ENCODE measurements at regions not wholly inside any gene's neighbourhood (a gene's known extent, or its start where the extent isn't known, plus 50 kb on each side); places are given as distances from the start of the nearest gene placed in this dataset.

DNA sequence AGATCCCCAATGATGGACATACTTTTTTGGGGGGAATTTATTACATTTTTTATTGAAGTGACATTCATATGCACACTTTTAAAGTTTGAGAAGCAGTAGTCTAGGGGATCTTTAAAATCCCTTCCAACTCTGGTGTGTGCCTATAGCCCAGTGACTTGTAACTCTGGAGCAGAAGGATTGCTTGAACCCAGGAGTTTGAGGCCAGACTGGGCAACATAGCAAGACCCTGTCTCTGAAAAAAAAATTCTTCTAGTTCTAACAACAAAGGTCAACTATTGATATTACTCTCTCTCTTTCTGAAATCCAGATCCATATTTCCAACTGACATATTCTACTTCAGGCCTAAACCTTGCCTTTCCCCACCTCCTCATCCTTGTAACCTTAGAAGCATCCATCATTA is 148.2 kb upstream of the SPRY4 start:
- DNase-seq = no peak

DNA sequence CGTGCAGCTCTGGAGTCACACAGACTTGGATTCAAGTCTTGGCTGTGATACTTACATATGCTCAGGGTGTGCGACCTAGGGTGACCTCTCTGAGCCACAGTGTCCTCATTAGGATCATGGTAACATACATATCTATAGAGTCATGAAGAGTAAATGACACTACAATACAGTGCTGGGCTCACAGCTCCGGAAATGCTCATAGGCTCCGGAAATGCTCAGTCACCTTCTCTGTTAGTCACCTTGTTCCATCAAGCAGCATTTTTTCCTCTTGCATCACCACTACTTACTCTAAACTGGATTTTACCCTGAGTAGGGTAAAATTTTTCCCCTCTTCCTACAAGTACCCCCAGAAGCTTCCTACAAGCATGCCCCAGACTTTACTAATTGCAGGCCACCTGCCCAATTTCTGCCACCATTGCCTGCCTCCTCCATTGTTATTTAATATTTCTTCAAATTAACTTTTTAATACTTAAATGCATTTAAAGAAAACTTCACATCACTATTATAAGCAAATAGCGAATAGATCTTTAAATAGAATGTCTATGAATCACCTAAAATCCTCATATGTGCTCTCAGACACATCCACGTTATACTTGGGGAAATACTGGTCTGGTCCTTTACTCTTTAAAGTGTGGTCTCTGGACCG is 147.6 kb upstream of the SPRY4 start:
- DNase-seq = no peak

DNA sequence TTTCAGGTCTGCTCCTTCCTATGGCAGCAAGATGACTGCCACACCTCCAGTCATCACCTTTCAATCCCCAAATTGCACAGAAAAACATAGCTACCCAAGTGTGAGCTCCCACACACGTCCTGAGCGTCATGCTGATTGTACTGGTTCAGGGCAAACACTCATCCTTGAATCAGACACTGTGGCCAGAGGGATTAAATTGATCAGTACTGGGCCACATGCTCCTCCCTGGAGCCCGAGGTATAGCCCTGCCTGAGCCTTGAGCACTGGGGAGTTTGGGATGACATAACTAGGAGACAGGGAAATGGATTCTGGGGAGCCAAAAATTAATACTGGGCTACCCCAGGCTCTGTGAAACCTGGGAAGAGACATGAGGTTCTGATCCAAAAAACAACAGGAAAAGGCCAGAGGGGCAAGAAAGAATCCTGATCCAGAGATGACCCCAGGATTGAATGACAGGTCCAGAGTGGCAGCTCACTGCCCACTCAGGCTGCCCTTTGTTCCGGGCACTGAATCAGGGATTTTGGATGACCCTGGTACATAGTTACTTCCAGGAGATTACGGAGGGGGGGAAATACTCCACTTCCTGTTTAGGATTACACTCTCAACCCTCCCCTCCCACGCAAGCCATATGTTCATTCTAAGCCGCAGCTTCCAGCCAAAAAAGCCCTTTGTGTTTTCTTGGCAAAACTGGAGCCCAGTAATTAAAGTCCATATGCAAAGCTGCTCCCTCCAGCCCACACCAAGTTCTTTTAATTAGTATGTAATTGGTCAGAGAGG is 141.6 kb upstream of the SPRY4 start:
- no peak for DNase-seq

DNA sequence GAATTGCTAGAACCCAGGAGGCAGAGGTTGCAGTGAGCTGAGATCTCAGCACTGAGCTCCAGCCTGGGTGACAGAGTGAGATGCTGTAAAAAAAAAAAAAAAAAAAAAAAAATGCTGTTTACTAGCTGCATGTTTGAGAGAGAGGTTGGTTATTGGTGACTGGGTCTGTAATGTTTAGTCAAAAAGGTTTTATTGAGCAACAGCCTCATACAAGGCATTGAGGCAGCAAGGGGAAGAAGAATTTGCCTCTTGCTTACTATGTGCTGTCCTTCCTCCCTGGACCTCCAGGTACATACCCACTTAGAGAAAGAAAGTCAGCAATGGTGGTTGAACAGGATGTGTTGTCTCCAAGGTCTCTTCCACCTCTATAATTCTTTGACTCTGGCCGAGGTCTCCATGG is 140.7 kb upstream of the SPRY4 start:
- no peak for DNase-seq

DNA sequence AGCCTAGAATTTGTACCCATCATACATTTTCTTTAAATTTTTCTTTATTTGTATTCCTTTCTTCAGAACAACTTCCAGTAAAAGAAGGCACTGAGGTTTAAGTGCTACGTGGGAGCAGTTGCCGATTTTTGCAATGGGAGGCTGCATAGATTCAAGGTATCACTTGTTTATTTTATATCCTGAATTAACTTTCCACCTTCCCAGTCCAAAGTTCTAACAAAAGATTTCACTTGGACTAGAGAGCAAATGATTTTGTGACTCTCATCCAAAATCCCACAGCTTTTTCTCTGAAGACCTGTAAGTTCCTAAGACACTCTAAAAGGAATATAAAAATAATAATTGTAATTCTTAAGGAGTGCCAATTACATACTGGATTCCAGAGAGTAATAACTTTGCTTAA is 139.1 kb upstream of the SPRY4 start:
- no peak for DNase-seq

DNA sequence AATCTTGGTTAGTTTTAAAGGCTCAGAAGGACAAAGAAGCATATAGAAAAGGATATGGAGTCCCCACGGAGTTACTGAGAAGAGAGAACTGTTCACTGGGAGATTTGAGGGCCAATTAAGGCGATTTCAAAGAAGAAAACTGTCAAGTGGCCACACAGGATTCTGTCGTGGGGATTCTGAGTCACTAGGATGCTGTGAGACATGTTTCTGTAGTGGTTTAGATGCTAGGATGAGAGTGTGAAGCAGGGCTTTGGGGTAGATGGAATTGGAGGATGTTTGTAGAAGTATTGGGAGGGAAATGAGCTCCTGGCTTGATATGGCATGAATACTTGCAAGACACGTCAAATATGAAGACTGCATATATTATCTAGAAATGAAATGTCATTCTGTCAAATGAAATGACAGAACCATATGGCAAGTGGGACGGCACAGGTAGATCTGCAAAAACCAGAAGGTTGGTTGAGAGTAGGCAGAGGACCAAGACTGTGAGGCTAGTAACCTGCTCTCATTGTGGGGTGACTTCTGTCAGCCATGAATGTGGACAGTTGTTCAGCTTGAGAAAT is 136.3 kb upstream of the SPRY4 start:
- no peak for DNase-seq

DNA sequence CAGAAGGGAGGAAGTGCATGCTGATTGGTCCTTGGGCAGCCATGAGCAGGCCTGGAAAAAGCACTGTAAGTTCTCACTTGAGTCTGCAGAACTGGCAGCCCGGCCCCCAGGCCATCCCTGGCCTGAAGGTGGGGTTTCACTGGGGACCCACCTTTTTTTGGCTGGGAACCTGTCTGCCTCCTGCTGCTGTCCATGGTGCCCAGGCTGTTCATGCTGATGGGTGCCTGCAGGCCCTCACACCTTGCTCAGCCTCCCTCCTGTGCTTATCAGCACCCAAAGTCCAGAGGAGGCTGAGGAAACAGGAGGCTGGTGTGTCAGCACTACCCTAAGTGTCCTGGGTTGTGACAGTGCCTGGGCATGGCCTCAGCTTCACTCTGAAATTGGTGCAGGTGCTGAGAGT is 134.4 kb upstream of the SPRY4 start:
- DNase-seq = no peak

DNA sequence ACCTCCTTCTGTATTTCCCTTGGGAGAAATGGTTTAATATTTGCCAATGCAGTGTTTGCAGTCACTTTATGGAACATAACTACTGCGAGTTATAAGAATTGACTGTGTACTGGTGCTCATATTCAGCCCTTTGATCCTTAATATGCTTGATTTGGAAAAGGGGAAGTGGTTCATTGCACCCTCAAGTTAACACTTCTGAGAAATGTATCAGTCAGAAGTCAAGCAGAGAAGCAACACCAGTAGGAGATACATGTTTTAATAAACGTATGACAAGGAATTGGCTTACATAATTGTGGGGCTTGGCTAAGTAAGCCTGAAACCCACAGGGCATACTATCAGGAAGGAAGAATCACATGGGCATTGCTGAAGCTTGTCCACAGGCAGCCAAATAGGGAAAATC is 131.0 kb upstream of the SPRY4 start:
- no peak for DNase-seq

DNA sequence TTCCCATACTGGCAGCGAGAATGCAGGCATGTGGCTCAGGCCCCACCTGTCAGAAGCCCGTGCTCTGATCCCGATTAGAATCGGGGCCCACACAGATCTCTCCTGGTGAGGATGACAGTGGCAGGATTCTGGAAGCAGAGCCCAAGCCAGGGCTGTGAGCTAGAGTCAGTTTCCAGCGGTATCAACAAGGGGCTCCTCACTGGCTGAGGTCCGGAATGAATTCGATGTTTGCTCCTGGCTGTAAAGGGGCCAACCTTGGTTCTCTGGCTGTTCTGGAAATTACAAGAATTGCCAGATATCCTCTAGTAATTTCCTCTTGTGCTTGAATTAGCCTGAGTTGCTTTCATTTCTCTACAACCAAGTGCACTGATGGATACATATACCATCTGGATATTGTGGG is 129.1 kb upstream of the SPRY4 start:
- no peak for DNase-seq

DNA sequence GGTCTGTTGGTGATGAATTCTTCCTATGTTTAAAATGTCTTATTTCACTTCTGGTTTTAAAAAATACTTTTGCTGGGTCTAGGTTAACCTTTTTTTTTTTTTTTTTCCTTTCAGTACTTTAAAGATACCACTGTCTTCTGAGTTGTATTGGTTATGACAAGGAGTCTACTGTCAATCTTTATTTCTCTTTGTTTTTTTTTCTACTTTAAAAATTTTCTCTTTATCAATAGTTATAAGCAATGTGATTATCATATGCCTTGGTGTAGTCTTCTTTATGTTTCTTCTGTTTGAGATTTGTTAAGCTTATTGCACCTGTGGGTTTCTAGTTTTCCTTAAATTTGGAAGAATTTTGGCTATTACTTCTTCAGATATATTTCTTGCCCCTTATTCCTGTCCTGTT is 125.6 kb upstream of the SPRY4 start:
- no peak for DNase-seq

DNA sequence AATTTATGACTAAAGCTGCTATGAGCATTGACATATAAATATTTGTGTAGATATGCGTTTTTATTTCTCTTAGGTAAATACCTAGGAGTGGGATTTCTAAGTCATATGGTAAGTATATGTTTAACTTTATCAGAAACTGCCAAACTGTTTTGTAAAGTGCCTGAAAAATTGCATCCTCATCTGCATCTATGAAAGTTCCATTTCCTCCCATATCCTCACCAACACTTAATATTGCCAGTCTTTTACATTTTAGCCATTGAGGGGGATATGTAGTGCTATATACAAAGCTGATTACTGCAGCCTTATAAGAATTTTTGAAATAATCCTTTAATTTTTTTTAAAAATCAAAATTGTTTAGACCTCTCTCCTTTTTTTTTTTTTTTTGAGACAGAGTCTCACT is 123.1 kb upstream of the SPRY4 start:
- no peak for DNase-seq

DNA sequence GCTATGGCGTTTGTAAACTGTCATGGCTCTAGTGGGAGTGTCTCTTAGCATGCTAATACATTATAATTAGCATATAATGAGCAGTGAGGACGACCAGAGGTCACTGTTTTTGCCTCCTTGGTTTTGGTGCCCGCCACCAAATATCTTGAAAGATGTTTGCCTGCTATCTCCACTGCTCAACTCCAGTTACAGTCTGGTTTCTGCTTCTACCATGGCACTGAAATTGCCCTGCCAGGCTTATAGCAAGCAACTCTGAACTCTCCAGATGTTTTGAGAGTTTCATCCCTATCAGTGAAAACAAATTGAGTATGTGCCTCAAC is 122.1 kb upstream of the SPRY4 start:
- no peak for DNase-seq

DNA sequence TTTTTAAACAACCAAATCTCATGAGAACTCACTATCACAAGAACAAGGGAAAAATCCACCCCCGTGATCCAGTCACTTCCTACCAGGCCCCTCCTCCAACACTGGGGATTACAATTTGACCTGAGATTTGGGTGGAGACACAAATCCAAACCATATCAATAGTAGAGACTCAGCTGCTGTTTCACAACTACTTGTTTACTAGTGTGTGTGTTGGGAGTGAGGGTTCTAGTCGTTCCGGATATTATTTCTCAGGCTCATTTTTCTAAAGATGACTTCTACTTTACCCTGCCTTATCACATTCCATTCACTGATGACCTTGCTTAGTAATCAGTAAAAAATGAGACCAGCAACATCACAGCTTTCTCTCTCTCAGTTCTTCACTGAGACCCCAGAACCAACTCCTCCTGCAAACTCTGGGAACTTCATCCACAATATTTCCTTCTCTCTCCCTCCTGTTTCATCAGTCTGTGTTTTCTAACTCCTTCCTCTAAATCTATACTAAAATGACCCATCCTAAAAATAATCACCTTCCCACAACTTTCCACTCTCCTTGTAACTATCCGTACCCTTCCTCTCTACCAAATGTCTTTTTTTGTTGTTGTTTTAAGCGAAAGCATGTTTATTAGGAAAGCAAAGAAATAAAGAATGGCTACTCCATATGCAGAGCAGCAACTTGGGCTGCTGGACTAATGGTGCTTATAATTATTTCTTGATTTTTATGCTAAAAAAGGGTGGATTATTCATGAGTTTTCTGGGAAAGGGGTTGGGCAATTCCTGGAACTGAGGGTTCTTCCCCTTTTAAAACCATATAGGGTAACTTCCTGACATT is 121.5 kb upstream of the SPRY4 start:
- no peak for DNase-seq

DNA sequence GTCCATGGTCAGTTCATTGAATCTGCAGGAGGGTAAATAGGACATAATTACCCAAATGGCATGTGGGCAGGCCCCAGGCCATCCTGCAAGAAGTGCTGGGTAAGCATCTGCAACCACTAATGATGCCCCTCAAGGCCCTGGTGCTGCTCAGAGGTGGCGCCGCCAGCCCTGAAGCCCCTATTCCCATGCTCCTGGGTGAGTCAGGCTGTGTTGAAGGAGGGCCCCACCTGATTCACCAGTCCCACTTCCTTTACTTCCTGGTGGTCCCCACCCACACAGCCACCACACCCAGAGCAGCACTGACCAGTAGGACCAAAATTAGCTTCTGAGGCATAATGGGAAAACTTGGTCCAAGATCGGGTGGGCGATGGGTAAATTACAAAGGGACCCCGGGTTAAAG is 120.4 kb upstream of the SPRY4 start:
- DNase-seq = no peak

DNA sequence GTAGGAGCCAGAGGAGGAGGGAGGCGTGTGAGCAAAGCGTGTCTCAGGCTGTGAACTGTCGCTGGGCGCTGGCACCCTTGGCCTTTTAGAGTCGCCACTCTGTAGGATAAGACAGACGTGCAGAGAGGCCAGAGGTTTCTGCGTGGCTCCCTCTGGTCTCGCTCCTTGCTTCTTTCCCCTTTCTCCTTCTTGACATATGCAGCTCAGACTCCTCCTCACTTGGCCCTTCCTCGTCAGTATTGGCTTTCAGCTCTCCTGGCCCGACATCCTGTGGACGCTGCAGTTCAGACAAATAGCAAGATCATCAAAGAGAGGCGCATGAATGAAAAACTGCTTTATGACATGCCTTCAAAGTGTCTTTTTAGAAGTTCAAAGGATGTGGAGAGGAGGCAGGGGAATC is 116.8 kb upstream of the SPRY4 start:
- no peak for DNase-seq

DNA sequence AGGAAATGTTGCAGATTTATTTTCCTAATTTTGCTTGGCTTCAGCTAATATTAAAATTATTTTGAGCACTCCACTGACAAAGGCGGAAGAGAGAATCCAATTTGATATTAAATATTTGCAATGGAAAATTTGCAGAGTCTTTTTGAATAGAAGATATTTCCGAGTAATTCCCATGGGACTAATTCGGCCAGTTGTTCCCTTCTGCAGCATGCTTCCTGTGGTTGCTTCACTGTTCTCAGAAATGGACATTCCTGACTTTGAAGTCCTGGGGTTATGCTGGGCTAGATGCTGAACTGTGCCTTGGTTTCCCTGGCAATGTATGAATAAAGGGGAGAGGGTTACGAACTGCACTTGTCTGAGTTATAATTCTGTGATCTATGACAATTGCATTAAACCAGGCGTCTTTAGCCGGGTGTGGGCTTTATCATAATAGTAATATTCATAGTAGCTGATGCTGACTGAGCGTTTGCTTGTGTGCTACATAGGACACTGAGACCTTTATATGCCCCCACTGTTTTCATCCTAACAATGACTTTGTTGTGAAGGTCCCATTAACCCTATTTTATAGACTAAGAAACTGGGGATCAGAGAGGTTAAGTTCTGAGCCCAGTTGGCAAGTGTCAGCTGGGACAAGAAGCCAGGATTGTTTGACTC is 114.5 kb upstream of the SPRY4 start:
- no peak for DNase-seq

DNA sequence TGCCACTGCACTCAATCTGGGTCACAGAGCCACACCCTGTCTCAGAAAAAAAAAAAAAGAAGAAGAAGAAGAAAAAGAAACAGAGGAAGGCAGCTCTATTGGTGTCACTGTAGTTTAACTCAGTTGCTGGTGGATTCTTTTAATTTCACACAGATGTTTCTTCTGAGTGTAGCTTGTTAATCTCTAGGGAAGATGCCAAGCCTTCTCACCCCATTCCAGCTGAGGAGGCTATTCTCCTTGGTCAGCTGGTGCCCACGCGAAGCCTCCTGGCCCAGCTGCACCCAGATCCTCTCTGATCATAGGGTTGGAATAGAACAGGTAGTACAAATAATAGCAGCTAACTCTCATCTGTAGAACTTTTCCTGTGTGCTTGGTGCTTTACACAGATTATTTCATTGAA is 113.8 kb upstream of the SPRY4 start:
- DNase-seq = no peak

DNA sequence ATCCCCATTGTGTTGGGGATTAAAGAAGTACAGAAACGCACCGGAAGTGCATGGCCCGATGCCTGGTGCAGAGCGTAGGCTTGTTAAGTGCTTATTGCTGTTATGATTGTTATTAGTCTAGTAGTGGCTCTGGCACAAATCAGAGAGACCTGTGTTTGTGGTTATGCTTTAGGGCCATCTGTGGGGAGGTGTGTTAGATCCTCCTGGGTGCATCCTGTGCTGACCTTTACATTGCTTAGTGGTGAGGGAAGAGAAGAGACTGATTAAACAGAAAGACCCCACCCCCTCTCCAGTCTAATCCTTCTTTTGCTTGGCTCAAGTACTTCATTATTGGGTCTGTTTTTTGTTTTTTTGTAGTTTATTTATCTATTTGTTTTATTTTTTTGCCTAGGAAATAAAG is 112.7 kb upstream of the SPRY4 start:
- no peak for DNase-seq

DNA sequence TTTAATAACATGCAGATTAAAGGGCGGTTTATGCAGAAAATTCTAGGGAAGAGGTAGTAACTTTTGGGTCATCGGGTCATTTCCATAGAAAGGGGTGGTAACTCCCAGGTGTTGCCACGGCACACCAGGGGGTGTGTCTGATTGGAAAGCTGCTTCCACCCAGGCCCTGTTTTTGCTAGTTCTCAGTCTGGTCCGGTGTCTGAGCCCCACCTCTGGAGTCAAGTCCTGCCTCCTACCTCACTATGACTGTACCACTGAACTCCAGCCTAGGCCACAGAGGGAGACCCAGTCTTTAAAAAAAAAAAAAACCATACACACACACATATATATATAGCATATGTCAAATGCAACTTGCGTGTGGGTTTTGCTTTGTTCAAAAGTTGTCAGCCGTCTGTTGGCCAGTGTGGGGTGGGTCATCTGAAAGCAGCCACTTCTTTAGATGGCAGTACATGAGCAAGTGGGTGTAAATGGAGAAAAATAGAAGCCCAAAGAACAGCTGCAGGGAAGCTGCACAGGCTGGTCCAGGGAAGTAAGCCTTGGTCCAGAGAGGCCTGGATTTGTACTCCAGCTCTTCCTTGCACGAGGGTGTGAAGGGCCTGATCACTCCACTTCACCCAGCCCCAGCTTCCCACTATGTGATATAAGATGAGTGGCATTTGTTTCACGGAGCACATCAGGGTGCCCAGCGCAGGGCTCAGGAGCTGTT is 110.7 kb upstream of the SPRY4 start:
- no peak for DNase-seq

DNA sequence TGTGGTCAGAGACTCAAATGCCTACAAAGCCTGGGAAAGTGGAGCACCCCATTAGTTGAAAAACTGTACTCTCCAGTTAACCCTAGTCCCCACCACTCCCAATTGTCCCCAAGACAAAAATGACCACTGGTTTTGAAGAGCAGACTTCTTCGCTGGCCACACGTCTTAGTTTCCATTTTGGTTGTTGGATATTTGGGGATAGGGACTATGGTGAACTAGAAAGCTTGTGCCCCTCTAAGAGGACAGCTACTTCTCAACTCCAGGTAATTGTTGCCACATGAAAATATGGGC is 109.4 kb upstream of the SPRY4 start:
- DNase-seq = no peak

DNA sequence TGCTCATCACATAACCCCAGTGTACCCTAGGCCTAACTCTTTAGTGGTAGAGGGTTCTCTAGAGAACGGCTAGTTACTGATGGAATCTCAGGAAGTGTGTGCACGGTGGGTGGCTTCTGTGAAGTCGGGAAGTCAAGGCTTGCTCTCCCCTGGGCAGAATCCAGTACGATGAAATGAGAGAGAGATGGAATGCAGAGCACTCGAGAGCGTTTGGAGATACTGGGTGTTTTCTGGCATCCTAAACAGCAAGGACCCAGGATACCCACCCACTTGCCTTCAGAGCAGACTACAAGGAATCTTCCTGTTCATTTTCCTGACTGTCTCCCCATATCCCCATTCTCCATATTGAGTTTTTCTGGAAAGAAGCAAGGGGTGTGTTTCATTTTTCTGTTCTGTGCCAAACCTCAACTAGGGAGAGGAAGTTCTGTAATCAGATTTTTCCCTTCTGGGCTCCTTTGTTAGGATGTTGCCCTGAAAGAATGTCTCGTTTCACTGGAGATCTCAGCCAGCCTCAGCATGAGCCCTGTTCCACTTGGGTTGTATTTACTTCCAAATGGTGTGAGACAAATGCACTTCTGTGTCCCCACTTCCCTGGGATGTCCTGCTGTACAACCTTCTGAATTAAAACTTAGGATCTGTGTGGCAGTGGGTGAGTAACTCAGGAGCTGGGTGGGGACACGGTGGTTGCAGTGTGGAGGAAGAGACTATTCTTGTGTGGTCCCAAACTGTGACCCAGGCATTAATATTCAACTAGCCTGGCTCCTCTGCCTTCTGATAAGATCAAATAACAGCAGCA is 108.9 kb upstream of the SPRY4 start:
- no peak for DNase-seq

DNA sequence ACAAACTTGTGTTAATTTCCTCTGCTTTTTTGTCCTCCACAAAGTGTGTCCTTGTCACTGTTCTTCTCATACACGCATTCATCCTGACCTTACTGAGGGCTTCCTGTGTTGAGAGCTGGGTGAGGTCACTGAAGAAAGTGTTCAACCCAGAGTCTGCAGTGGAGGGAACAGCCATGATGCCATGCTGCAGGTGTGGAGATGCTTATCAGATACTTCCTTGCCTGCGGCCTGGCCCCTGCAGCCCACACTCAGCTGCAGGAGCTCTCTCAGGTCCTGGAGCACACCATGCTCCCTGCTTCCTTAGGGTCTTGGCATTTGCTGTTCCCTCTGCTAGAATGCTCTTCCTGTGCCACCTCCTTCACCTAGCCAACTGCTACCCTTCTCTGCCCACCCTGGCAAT is 108.1 kb upstream of the SPRY4 start:
- DNase-seq = no peak

All from NCI-H1417 (cell line).